B cell (primary cell): ENCODE measurements at regions not wholly inside any gene's neighbourhood (a gene's known extent, or its start where the extent isn't known, plus 50 kb on each side); places are given as distances from the start of the nearest gene placed in this dataset.

Source experiments
- ATAC-seq: fragments of 200-7000 bp; cut with Tn5 transposase; one replicate; pipeline ENCODE4 v1.10.0; 2021; ENCODE audit warnings: low read depth, mild to moderate bottlenecking, moderate number of reproducible peaks, moderate library complexity
- CTCF ChIA-PET: fragments of 350-600 bp; sonication (Branson Sonifier 250); formaldehyde crosslinking; loops from one replicate; lab custom pipeline; 2021; ENCODE audit warnings: antibody characterized with exemption, inconsistent platforms; lab: Charles Lee
- POLR2A ChIA-PET: fragments of 350-600 bp; sonication (Branson Sonifier 250); formaldehyde crosslinking; loops from one replicate; lab custom pipeline; 2021; ENCODE audit warnings: antibody characterized with exemption; lab: Charles Lee
- DNase-seq: peaks from one replicate; pipeline ENCODE4 v3.0.0; 2013
- H2AFZ ChIP-seq: 2 replicates; pipeline ENCODE4 v1.6.1; 2012; ENCODE audit warnings: mild to moderate bottlenecking, low read depth, low read length; ENCODE audit not compliant: insufficient read depth, poor library complexity, severe bottlenecking
- H3K27ac ChIP-seq, 2 donors: 1 replicate in 1 of 2; 2 replicates in 1 of 2; pipeline ENCODE4 v1.5.1; 2012 to 2013; ENCODE audit warnings: low read length in 2 of 2, mild to moderate bottlenecking in 2 of 2, moderate library complexity in 1 of 2
- H3K27me3 ChIP-seq, 4 experiments: fragments of 200-600 bp in 1 of 4; sonication (generic) in 1 of 4; replicated peaks in 1 of 4; 1 replicate in 2 of 4; 2 replicates in 2 of 4; pipeline versions ENCODE4 v1.6.1 to v1.7.0; 2013 to 2016; ENCODE audit warnings: low read length in 3 of 4, mild to moderate bottlenecking in 2 of 4, mixed read lengths in 1 of 4, moderate library complexity in 1 of 4; ENCODE audit not compliant: insufficient read depth in 4 of 4, control insufficient read depth in 3 of 4; ENCODE audit errors: control extremely low read depth in 1 of 4
- H3K36me3 ChIP-seq, 2 experiments: replicated peaks in 1 of 2; 1 replicate in 1 of 2; 2 replicates in 1 of 2; pipeline versions ENCODE4 v1.6.1 to v1.7.1; 2013; ENCODE audit warnings: low read length in 1 of 2; ENCODE audit not compliant: insufficient read depth in 2 of 2, control insufficient read depth in 1 of 2; ENCODE audit errors: control extremely low read depth in 1 of 2, extremely low read depth in 1 of 2
- H3K4me1 ChIP-seq, 2 donors: fragments of 200-600 bp in 1 of 2; sonication (generic) in 1 of 2; 1 replicate in 1 of 2; 2 replicates in 1 of 2; pipeline versions ENCODE4 v1.5.1 to v1.6.1; 2013 to 2017; ENCODE audit warnings: low read length in 2 of 2; ENCODE audit not compliant: control insufficient read depth in 2 of 2, insufficient read depth in 2 of 2
- H3K4me2 ChIP-seq: replicated peaks from 2 replicates; pipeline ENCODE3; 2012; ENCODE audit warnings: mild to moderate bottlenecking, low read depth, low read length; ENCODE audit not compliant: poor library complexity, severe bottlenecking
- H3K4me3 ChIP-seq, 5 experiments: fragments of 200-600 bp in 1 of 5; sonication (generic) in 1 of 5; 1 replicate in 3 of 5; 2 replicates in 2 of 5; pipeline versions ENCODE4 v1.5.1 to v1.7.0; 2011 to 2016; ENCODE audit warnings: low read length in 4 of 5, mild to moderate bottlenecking in 4 of 5, low read depth in 2 of 5, control low read depth in 1 of 5, moderate library complexity in 1 of 5; ENCODE audit not compliant: insufficient read depth in 1 of 5; ENCODE audit errors: control extremely low read depth in 1 of 5, extremely low read depth in 1 of 5
- H3K79me2 ChIP-seq: fragments of 200-600 bp; sonication (generic); one replicate; pipeline ENCODE4 v1.6.0; 2016; ENCODE audit warnings: low read length; ENCODE audit not compliant: control insufficient read depth, insufficient read depth
- H3K9ac ChIP-seq: fragments of 200-600 bp; sonication (generic); 2 replicates; pipeline ENCODE4 v1.6.1; 2017; ENCODE audit warnings: mild to moderate bottlenecking, low read length, moderate library complexity
- H3K9me3 ChIP-seq, 3 donors: one replicate each; pipeline versions ENCODE4 v1.6.1 to v1.7.1; 2013; ENCODE audit warnings: low read length in 2 of 3; ENCODE audit not compliant: control insufficient read depth in 2 of 3, insufficient read depth in 1 of 3; ENCODE audit errors: control extremely low read depth in 1 of 3
- H4K20me1 ChIP-seq: 2 replicates; pipeline ENCODE4 v1.6.0; 2012; ENCODE audit warnings: mild to moderate bottlenecking, low read length; ENCODE audit not compliant: insufficient read depth, control insufficient read depth, poor library complexity, severe bottlenecking
- H3K27ac Mint-ChIP-seq: one replicate; pipeline ENCODE4 v1.8.0; 2021; ENCODE audit warnings: mixed read lengths
- H3K27me3 Mint-ChIP-seq: one replicate; pipeline ENCODE4 v1.8.0; 2021; ENCODE audit warnings: mixed read lengths
- H3K4me1 Mint-ChIP-seq: one replicate; pipeline ENCODE4 v1.8.0; 2021; ENCODE audit warnings: mixed read lengths
- H3K4me3 Mint-ChIP-seq: one replicate; pipeline ENCODE4 v1.8.0; 2021; ENCODE audit warnings: mixed read lengths
- H3K9me3 Mint-ChIP-seq: one replicate; pipeline ENCODE4 v1.8.0; 2022; ENCODE audit warnings: mixed read lengths; ENCODE audit not compliant: insufficient read depth
- CTCF ChIP-seq: fragments of 200-600 bp; IDR thresholded peaks from one replicate; pipeline ENCODE4 v1.8.0; 2022; ENCODE audit warnings: antibody characterized with exemption, mild to moderate bottlenecking
- EZH2 ChIP-seq: IDR thresholded peaks from 2 replicates; pipeline ENCODE4 v1.6.1; 2012; ENCODE audit warnings: borderline replicate concordance, low read depth, mild to moderate bottlenecking, moderate library complexity, low read length; ENCODE audit not compliant: insufficient read depth, poor library complexity, severe bottlenecking
- WGBS: methylation state at CpG from one replicate; pipeline ENCODE4 v1.1.5; 2013; ENCODE audit warnings: missing lambda C conversion rate; ENCODE audit not compliant: insufficient coverage; 5-methylcytosine and 5-hydroxymethylcytosine counted together
- intact Hi-C: fragments of 100-400 bp; cut with micrococcal nuclease; formaldehyde crosslinking; loops from one replicate; pipeline ENCODE4 v1.10.0; 2022

GRCh38 chr3:157872902-157873301, 233.3 kb downstream of the SHOX2 start:
- Mint-ChIP-seq H3K27me3 (no peaks in the 10 kb centered on the region), H3K27ac (no peak overlapping the region), H3K4me3 (no peak overlapping the region), H3K9me3 (no peaks in the 10 kb centered on the region), H3K4me1 (no peaks in the 10 kb centered on the region)
- no CpG with 5 or more reads among the region's 1 CpG for WGBS
- TF ChIP-seq EZH2 (no peak), CTCF (no peak)
- H3K4me3 ChIP-seq: no peak overlapping the region
- H3K4me1 ChIP-seq: no peaks in the 10 kb centered on the region
- DNase-seq: no peak
- H3K27ac ChIP-seq: no peak overlapping the region
- H3K79me2 ChIP-seq: no peaks in the 10 kb centered on the region
- H3K4me2 ChIP-seq: no peak overlapping the region
- no peaks in the 10 kb centered on the region for H3K27me3 ChIP-seq
- intact Hi-C loops: no loop called here
- H2AFZ ChIP-seq: no peak overlapping the region
- POLR2A ChIA-PET: no interaction called here
- H3K36me3 ChIP-seq: no peaks in the 10 kb centered on the region
- H3K9me3 ChIP-seq: no peaks in the 10 kb centered on the region
- no peaks in the 10 kb centered on the region for H4K20me1 ChIP-seq
- H3K9ac ChIP-seq: no peak overlapping the region
- CTCF ChIA-PET: no interaction called here
- no peak for ATAC-seq

DNA sequence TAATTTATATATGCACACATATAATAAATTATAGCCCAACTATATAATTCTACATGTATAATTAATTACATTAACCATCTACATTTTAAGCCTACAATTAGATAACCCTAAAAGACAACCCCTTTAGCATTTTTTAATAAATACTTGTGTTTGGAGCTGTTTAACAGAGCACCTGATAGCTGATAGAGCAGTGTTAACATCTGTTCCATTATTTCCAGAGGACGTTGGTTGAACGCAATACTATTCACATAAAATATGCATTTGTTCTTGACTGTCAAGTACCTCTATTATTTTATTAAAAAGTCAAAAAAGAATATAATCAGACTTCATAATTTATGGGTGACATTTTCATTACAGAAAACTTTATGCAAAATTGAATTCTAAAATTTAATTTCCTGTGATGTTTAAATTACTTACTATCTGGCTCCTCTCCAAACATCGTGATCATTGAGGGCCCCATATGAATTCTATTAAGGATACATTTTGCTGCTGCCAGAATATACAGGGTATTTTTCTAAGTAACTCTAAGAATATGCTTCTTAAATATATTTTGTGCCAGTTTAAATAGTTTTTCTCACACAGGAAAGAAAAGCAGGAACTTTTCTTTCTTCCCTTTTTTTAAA, 234.3 kb downstream of the SHOX2 start:
- Histone ChIP-seq H2AFZ (no peak overlapping the region), H3K79me2 (no peaks in the 10 kb centered on the region), H4K20me1 (no peaks in the 10 kb centered on the region), H3K4me1 (no peaks in the 10 kb centered on the region), H3K4me3 (no peak overlapping the region), H3K36me3 (no peaks in the 10 kb centered on the region), H3K4me2 (no peak overlapping the region), H3K27ac (no peak overlapping the region), H3K9me3 (no peaks in the 10 kb centered on the region), H3K9ac (no peak overlapping the region), H3K27me3 (no peaks in the 10 kb centered on the region)
- no peak for TF ChIP-seq CTCF
- TF ChIP-seq EZH2: no peak
- Mint-ChIP-seq H3K27ac (no peak overlapping the region), H3K9me3 (no peaks in the 10 kb centered on the region), H3K27me3 (no peaks in the 10 kb centered on the region), H3K4me1 (no peaks in the 10 kb centered on the region), H3K4me3 (no peak overlapping the region)
- intact Hi-C loops: no loop called here
- ChIA-PET POLR2A (no interaction called here), CTCF (no interaction called here)
- no CpG with 5 or more reads among the region's 3 CpGs for WGBS
- no peak for DNase-seq
- no peak for ATAC-seq
